GM23338 (cell line): ENCODE measurements at regions not wholly inside any gene's neighbourhood (a gene's known extent, or its start where the extent isn't known, plus 50 kb on each side); places are given as distances from the start of the nearest gene placed in this dataset.

Experiments used
- ATAC-seq: fragments of 200-7000 bp; cut with Tn5 transposase; 3 replicates; pipeline ENCODE4 v1.9.1; 2020
- DNase-seq: peaks from one replicate; pipeline ENCODE4 v3.0.0-alpha.2; 2015; ENCODE audit warnings: low spot score
- H2AFZ ChIP-seq: fragments of 200-600 bp; sonication (generic); 2 replicates; pipeline ENCODE4 v1.8.0; 2016; ENCODE audit warnings: antibody characterized with exemption, mild to moderate bottlenecking, moderate library complexity
- H3F3A ChIP-seq: fragments of 200-600 bp; sonication (generic); replicated peaks from 2 replicates; pipeline ENCODE4 v1.8.0; 2017; ENCODE audit warnings: antibody characterized with exemption, mixed run types, low read depth
- H3K27ac ChIP-seq: fragments of 200-600 bp; sonication (generic); 2 replicates; pipeline ENCODE4 v1.6.1; 2016; ENCODE audit warnings: low read depth
- H3K27me3 ChIP-seq: fragments of 200-600 bp; sonication (generic); 2 replicates; pipeline ENCODE4 v1.8.0; 2016; ENCODE audit warnings: mild to moderate bottlenecking, mixed run types, moderate library complexity; ENCODE audit not compliant: insufficient read depth
- H3K36me3 ChIP-seq: fragments of 200-600 bp; sonication (generic); 2 replicates; pipeline ENCODE4 v1.8.0; 2016; ENCODE audit warnings: mild to moderate bottlenecking; ENCODE audit not compliant: insufficient read depth
- H3K4me1 ChIP-seq: fragments of 200-600 bp; sonication (generic); 2 replicates; pipeline ENCODE4 v1.8.0; 2016; ENCODE audit warnings: mild to moderate bottlenecking, moderate library complexity; ENCODE audit not compliant: insufficient read depth
- H3K4me2 ChIP-seq: fragments of 200-600 bp; sonication (generic); 2 replicates; pipeline ENCODE4 v1.7.1; 2017; ENCODE audit warnings: mixed run types
- H3K4me3 ChIP-seq: fragments of 200-600 bp; sonication (generic); 2 replicates; pipeline ENCODE4 v1.6.1; 2016; ENCODE audit warnings: mixed run types
- H3K79me2 ChIP-seq: fragments of 200-600 bp; sonication (generic); replicated peaks from 2 replicates; pipeline ENCODE4 v1.8.0; 2017; ENCODE audit warnings: mild to moderate bottlenecking; ENCODE audit not compliant: insufficient read depth
- H3K9me2 ChIP-seq: fragments of 200-600 bp; sonication (generic); 2 replicates; pipeline ENCODE4 v1.8.0; 2017; ENCODE audit not compliant: insufficient read depth
- H4K20me1 ChIP-seq: fragments of 200-600 bp; sonication (generic); replicated peaks from 2 replicates; pipeline ENCODE4 v1.8.0; 2017; ENCODE audit warnings: mild to moderate bottlenecking; ENCODE audit not compliant: insufficient read depth
- H3K27ac Mint-ChIP-seq: 2 replicates; pipeline ENCODE4 v1.8.0; 2020; ENCODE audit warnings: inconsistent platforms, mild to moderate bottlenecking, moderate library complexity, mixed read lengths
- H3K27me3 Mint-ChIP-seq: 3 replicates; pipeline ENCODE4 v1.8.0; 2022; ENCODE audit warnings: low read depth, mild to moderate bottlenecking, moderate library complexity, mixed read lengths, inconsistent platforms; ENCODE audit not compliant: insufficient read depth, poor library complexity
- H3K36me3 Mint-ChIP-seq: 3 replicates; pipeline ENCODE4 v1.8.0; 2021; ENCODE audit warnings: low read depth, mild to moderate bottlenecking, inconsistent platforms, moderate library complexity, mixed read lengths
- H3K4me1 Mint-ChIP-seq: 3 replicates; pipeline ENCODE4 v1.8.0; 2020; ENCODE audit warnings: mild to moderate bottlenecking, inconsistent platforms, mixed read lengths
- H3K4me3 Mint-ChIP-seq: 3 replicates; pipeline ENCODE4 v1.8.0; 2021; ENCODE audit warnings: moderate library complexity, mild to moderate bottlenecking, inconsistent platforms, mixed read lengths
- H3K9me3 Mint-ChIP-seq: 3 replicates; pipeline ENCODE4 v1.8.0; 2020; ENCODE audit warnings: moderate library complexity, mild to moderate bottlenecking, inconsistent platforms, mixed read lengths
- EZH2 ChIP-seq: fragments of 200-600 bp; sonication (generic); IDR thresholded peaks from one replicate; pipeline ENCODE4 v1.8.0; 2017; ENCODE audit warnings: antibody characterized with exemption, mild to moderate bottlenecking, low read depth; ENCODE audit not compliant: unreplicated experiment
- EZH2phosphoT487 ChIP-seq: fragments of 200-600 bp; sonication (generic); IDR thresholded peaks from one replicate; pipeline ENCODE4 v1.8.1; 2018; ENCODE audit warnings: antibody characterized with exemption; ENCODE audit not compliant: unreplicated experiment
- JUNB ChIP-seq: IDR thresholded peaks from one replicate; pipeline ENCODE4 v1.6.1; 2016; ENCODE audit warnings: antibody characterized with exemption; ENCODE audit not compliant: unreplicated experiment
- NANOG ChIP-seq: IDR thresholded peaks from 2 replicates; pipeline ENCODE4 v1.6.1; 2016; ENCODE audit warnings: antibody characterized with exemption, borderline replicate concordance
- POLR2AphosphoS5 ChIP-seq: IDR thresholded peaks from 2 replicates; pipeline ENCODE4 v1.6.1; 2016; ENCODE audit warnings: antibody characterized with exemption, low read depth
- STAT1 ChIP-seq: IDR thresholded peaks from one replicate; pipeline ENCODE4 v1.6.1; 2016; ENCODE audit warnings: antibody characterized with exemption; ENCODE audit not compliant: unreplicated experiment
- ZNF114 ChIP-seq: fragments of 250-450 bp; sonication (Bioruptor Pico); IDR thresholded peaks from 2 replicates; pipeline ENCODE4 v1.5.0; 2020; ENCODE audit warnings: mild to moderate bottlenecking, moderate library complexity
- TF ChIP-seq, protein P1 (sequence below), 2 experiments: fragments of 200-600 bp in 1 of 2; sonication (generic) in 1 of 2; conservative IDR thresholded peaks; 2 replicates each; pipeline versions ENCODE4 v1.5.1 to v1.6.1; 2016 to 2017; ENCODE audit warnings: antibody characterized with exemption in 2 of 2, low read depth in 2 of 2, mild to moderate bottlenecking in 2 of 2, moderate library complexity in 1 of 2
- TF ChIP-seq, protein P2 (sequence below): IDR thresholded peaks from one replicate; pipeline ENCODE4 v1.6.1; 2018; ENCODE audit warnings: antibody characterized with exemption; ENCODE audit not compliant: unreplicated experiment
- TF ChIP-seq, protein P3 (sequence below): fragments of 250-450 bp; sonication (Bioruptor Pico); IDR thresholded peaks from 2 replicates; pipeline ENCODE4 v1.5.0; 2020; ENCODE audit warnings: mild to moderate bottlenecking, moderate library complexity
- TF ChIP-seq, protein P4 (sequence below): IDR thresholded peaks from 2 replicates; pipeline ENCODE4 v1.6.1; 2016; ENCODE audit warnings: antibody characterized with exemption

DNA sequence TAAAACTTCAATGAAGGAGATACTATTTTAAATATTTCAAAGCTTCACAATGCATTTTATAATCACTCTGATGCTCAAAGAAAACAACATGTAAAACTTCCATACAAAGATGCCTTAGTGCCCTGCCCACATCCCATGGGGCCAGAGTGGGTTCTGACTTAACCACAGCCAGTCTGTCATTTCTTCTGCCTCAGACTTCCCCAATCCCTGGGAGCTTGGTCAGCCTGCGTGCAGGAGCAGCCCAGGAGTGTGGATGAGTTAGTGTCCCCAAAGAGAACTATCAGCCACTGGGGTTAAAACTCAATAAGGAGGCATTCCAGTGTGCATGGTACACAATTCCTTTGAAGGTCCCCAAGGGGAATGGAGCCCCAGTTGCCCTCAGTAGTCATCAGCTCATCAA, 100.3 kb downstream of the PTCSC3 start:
- Histone ChIP-seq H3K27me3 (no peaks in the 10 kb centered on the region), H3F3A (no peaks in the 10 kb centered on the region), H2AFZ (0 out of 2 replicates have a peak overlapping the region, but pooled peaks have one; percentile 8), H4K20me1 (no peaks in the 10 kb centered on the region), H3K27ac (no peak overlapping the region), H3K36me3 (no peaks in the 10 kb centered on the region), H3K4me3 (no peak overlapping the region), H3K4me1 (no peaks in the 10 kb centered on the region), H3K79me2 (no peaks in the 10 kb centered on the region), H3K4me2 (no peak overlapping the region), H3K9me2 (no peaks in the 10 kb centered on the region)
- no peaks in the 10 kb centered on the region for H3K4me1 Mint-ChIP-seq
- H3K4me3 Mint-ChIP-seq, result no peak overlapping the region
- no peak overlapping the region for H3K27ac Mint-ChIP-seq
- H3K9me3 Mint-ChIP-seq, result no peaks in the 10 kb centered on the region
- no peaks in the 10 kb centered on the region for H3K36me3 Mint-ChIP-seq
- no peak for ATAC-seq
- no peak for DNase-seq
- H3K27me3 Mint-ChIP-seq, result no peaks in the 10 kb centered on the region
- TF ChIP-seq, protein P1, sequence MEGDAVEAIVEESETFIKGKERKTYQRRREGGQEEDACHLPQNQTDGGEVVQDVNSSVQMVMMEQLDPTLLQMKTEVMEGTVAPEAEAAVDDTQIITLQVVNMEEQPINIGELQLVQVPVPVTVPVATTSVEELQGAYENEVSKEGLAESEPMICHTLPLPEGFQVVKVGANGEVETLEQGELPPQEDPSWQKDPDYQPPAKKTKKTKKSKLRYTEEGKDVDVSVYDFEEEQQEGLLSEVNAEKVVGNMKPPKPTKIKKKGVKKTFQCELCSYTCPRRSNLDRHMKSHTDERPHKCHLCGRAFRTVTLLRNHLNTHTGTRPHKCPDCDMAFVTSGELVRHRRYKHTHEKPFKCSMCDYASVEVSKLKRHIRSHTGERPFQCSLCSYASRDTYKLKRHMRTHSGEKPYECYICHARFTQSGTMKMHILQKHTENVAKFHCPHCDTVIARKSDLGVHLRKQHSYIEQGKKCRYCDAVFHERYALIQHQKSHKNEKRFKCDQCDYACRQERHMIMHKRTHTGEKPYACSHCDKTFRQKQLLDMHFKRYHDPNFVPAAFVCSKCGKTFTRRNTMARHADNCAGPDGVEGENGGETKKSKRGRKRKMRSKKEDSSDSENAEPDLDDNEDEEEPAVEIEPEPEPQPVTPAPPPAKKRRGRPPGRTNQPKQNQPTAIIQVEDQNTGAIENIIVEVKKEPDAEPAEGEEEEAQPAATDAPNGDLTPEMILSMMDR (conservative IDR thresholded peaks at IDR 0.05; ENCODE audit: low read depth in 2 of 2), result no peak
- no peak for TF ChIP-seq NANOG

DNA sequence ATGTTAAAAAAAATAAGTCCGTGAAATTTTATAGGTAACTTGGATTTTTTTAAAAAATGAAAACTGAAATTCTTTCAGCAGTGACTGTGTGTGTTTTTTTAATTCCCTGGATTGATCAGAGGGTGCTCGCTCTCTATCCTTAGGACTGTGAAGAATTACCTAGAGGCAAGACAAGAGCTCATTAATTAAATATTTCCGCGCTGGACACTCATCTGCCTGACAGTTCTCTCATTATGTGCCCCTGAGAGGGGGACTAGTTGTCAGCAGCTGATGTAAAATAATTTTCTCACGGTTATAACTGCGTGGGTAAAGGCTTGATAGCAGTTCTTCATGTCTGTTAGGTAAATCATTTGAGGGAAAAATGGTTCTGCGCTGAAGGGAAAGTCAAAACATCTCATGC, 101.3 kb downstream of the PTCSC3 start:
- no peaks in the 10 kb centered on the region for H3K9me3 Mint-ChIP-seq
- Histone ChIP-seq H3K79me2 (no peaks in the 10 kb centered on the region), H3K9me2 (no peaks in the 10 kb centered on the region), H3K4me3 (no peak overlapping the region), H3K4me2 (no peak overlapping the region), H3K36me3 (no peaks in the 10 kb centered on the region), H3K4me1 (no peaks in the 10 kb centered on the region), H2AFZ (no peak overlapping the region), H3F3A (no peaks in the 10 kb centered on the region), H3K27ac (no peak overlapping the region), H3K27me3 (no peaks in the 10 kb centered on the region), H4K20me1 (no peaks in the 10 kb centered on the region)
- H3K27ac Mint-ChIP-seq, result no peak overlapping the region
- H3K36me3 Mint-ChIP-seq, result no peaks in the 10 kb centered on the region
- DNase-seq, result no peak
- no peak for ATAC-seq
- H3K27me3 Mint-ChIP-seq, result no peaks in the 10 kb centered on the region
- no peaks in the 10 kb centered on the region; the same call in 2 of the 3 replicates for H3K4me1 Mint-ChIP-seq
- no peak overlapping the region for H3K4me3 Mint-ChIP-seq
- TF ChIP-seq, protein P2, sequence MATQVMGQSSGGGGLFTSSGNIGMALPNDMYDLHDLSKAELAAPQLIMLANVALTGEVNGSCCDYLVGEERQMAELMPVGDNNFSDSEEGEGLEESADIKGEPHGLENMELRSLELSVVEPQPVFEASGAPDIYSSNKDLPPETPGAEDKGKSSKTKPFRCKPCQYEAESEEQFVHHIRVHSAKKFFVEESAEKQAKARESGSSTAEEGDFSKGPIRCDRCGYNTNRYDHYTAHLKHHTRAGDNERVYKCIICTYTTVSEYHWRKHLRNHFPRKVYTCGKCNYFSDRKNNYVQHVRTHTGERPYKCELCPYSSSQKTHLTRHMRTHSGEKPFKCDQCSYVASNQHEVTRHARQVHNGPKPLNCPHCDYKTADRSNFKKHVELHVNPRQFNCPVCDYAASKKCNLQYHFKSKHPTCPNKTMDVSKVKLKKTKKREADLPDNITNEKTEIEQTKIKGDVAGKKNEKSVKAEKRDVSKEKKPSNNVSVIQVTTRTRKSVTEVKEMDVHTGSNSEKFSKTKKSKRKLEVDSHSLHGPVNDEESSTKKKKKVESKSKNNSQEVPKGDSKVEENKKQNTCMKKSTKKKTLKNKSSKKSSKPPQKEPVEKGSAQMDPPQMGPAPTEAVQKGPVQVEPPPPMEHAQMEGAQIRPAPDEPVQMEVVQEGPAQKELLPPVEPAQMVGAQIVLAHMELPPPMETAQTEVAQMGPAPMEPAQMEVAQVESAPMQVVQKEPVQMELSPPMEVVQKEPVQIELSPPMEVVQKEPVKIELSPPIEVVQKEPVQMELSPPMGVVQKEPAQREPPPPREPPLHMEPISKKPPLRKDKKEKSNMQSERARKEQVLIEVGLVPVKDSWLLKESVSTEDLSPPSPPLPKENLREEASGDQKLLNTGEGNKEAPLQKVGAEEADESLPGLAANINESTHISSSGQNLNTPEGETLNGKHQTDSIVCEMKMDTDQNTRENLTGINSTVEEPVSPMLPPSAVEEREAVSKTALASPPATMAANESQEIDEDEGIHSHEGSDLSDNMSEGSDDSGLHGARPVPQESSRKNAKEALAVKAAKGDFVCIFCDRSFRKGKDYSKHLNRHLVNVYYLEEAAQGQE, result no peak
- TF ChIP-seq, protein P3, sequence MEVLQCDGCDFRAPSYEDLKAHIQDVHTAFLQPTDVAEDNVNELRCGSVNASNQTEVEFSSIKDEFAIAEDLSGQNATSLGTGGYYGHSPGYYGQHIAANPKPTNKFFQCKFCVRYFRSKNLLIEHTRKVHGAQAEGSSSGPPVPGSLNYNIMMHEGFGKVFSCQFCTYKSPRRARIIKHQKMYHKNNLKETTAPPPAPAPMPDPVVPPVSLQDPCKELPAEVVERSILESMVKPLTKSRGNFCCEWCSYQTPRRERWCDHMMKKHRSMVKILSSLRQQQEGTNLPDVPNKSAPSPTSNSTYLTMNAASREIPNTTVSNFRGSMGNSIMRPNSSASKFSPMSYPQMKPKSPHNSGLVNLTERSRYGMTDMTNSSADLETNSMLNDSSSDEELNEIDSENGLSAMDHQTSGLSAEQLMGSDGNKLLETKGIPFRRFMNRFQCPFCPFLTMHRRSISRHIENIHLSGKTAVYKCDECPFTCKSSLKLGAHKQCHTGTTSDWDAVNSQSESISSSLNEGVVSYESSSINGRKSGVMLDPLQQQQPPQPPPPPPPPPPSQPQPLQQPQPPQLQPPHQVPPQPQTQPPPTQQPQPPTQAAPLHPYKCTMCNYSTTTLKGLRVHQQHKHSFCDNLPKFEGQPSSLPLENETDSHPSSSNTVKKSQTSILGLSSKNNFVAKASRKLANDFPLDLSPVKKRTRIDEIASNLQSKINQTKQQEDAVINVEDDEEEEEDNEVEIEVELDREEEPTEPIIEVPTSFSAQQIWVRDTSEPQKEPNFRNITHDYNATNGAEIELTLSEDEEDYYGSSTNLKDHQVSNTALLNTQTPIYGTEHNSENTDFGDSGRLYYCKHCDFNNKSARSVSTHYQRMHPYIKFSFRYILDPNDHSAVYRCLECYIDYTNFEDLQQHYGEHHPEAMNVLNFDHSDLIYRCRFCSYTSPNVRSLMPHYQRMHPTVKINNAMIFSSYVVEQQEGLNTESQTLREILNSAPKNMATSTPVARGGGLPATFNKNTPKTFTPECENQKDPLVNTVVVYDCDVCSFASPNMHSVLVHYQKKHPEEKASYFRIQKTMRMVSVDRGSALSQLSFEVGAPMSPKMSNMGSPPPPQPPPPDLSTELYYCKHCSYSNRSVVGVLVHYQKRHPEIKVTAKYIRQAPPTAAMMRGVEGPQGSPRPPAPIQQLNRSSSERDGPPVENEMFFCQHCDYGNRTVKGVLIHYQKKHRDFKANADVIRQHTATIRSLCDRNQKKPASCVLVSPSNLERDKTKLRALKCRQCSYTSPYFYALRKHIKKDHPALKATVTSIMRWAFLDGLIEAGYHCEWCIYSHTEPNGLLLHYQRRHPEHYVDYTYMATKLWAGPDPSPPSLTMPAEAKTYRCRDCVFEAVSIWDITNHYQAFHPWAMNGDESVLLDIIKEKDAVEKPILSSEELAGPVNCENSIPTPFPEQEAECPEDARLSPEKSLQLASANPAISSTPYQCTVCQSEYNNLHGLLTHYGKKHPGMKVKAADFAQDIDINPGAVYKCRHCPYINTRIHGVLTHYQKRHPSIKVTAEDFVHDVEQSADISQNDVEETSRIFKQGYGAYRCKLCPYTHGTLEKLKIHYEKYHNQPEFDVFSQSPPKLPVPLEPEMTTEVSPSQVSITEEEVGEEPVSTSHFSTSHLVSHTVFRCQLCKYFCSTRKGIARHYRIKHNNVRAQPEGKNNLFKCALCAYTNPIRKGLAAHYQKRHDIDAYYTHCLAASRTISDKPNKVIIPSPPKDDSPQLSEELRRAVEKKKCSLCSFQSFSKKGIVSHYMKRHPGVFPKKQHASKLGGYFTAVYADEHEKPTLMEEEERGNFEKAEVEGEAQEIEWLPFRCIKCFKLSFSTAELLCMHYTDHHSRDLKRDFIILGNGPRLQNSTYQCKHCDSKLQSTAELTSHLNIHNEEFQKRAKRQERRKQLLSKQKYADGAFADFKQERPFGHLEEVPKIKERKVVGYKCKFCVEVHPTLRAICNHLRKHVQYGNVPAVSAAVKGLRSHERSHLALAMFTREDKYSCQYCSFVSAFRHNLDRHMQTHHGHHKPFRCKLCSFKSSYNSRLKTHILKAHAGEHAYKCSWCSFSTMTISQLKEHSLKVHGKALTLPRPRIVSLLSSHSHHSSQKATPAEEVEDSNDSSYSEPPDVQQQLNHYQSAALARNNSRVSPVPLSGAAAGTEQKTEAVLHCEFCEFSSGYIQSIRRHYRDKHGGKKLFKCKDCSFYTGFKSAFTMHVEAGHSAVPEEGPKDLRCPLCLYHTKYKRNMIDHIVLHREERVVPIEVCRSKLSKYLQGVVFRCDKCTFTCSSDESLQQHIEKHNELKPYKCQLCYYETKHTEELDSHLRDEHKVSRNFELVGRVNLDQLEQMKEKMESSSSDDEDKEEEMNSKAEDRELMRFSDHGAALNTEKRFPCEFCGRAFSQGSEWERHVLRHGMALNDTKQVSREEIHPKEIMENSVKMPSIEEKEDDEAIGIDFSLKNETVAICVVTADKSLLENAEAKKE (CRISPR knock-in tag), result no peak
- TF ChIP-seq POLR2AphosphoS5 (no peak), JUNB (no peak), EZH2 (no peak), EZH2phosphoT487 (no peak), STAT1 (no peak), ZNF114 (CRISPR knock-in tag) (no peak)
- TF ChIP-seq, protein P4, sequence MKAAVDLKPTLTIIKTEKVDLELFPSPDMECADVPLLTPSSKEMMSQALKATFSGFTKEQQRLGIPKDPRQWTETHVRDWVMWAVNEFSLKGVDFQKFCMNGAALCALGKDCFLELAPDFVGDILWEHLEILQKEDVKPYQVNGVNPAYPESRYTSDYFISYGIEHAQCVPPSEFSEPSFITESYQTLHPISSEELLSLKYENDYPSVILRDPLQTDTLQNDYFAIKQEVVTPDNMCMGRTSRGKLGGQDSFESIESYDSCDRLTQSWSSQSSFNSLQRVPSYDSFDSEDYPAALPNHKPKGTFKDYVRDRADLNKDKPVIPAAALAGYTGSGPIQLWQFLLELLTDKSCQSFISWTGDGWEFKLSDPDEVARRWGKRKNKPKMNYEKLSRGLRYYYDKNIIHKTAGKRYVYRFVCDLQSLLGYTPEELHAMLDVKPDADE, result no peak
